Suprapubic skin (tissue), 4 donors: ENCODE measurements at regions not wholly inside any gene's neighbourhood (a gene's known extent, or its start where the extent isn't known, plus 50 kb on each side); places are given as distances from the start of the nearest gene placed in this dataset.
A peak's percentile ranks its signal among the peaks of the same experiment; 100 is the strongest.

ENCODE experiments used
- DNase-seq, 2 donors: peaks; one replicate each; pipeline ENCODE4 v3.0.0-alpha.2; 2019; ENCODE audit warnings: low spot score in 2 of 2
- H3K27ac ChIP-seq: fragments of 200-600 bp; sonication (generic); one replicate; pipeline ENCODE4 v1.5.1; 2019
- H3K27me3 ChIP-seq: fragments of 200-600 bp; sonication (generic); one replicate; pipeline ENCODE4 v1.5.1; 2019
- H3K36me3 ChIP-seq: fragments of 200-600 bp; sonication (generic); one replicate; pipeline ENCODE4 v1.5.1; 2019
- H3K4me1 ChIP-seq: fragments of 200-600 bp; sonication (generic); one replicate; pipeline ENCODE4 v1.5.1; 2019
- H3K4me3 ChIP-seq: fragments of 200-600 bp; sonication (generic); one replicate; pipeline ENCODE4 v1.5.1; 2019; ENCODE audit warnings: mild to moderate bottlenecking
- H3K9me3 ChIP-seq: fragments of 200-600 bp; sonication (generic); one replicate; pipeline ENCODE4 v1.5.1; 2019
- CTCF ChIP-seq, 2 donors: fragments of 200-600 bp in 1 of 2; fragments of 450-650 bp in 1 of 2; sonication (generic) in 1 of 2; IDR thresholded peaks; one replicate each; pipeline ENCODE4 v1.5.1; 2016 to 2019; ENCODE audit warnings: antibody characterized with exemption in 2 of 2, mild to moderate bottlenecking in 1 of 2, moderate library complexity in 1 of 2
- EP300 ChIP-seq: sonication (generic); formaldehyde crosslinking; IDR thresholded peaks from one replicate; pipeline ENCODE4 v1.6.1; 2017; ENCODE audit warnings: antibody characterized with exemption
- POLR2A ChIP-seq, 2 donors: fragments of 450-650 bp; IDR thresholded peaks; one replicate each; pipeline ENCODE4 v1.6.1; 2017; ENCODE audit warnings: antibody characterized with exemption in 2 of 2, mild to moderate bottlenecking in 2 of 2, moderate library complexity in 2 of 2
- POLR2AphosphoS5 ChIP-seq, 3 donors: sonication (generic); formaldehyde crosslinking; IDR thresholded peaks; one replicate each; pipeline ENCODE4 v1.6.1; 2017; ENCODE audit warnings: antibody characterized with exemption in 3 of 3
- WGBS: methylation state at CpG from one replicate; pipeline ENCODE4 v1.1.5; 2018; 5-methylcytosine and 5-hydroxymethylcytosine counted together

- no peaks in the 10 kb centered on the region for H3K27me3 ChIP-seq
- no peaks in the 10 kb centered on the region for H3K36me3 ChIP-seq
- H3K4me1 ChIP-seq, result no peaks in the 10 kb centered on the region
- no peak for TF ChIP-seq CTCF (IDR thresholded peaks at IDR 0.05)
- no peak for TF ChIP-seq EP300
- no peak for TF ChIP-seq POLR2AphosphoS5 (IDR thresholded peaks at IDR 0.05)
- TF ChIP-seq POLR2A (IDR thresholded peaks at IDR 0.05), result no peak
- H3K4me3 ChIP-seq, result no peak overlapping the region
- H3K9me3 ChIP-seq, result no peaks in the 10 kb centered on the region
- 76% methylated on average over 7 of the region's 7 CpGs for WGBS
- H3K27ac ChIP-seq, result no peak overlapping the region
- no peak for DNase-seq
Observed at GRCh38 chr12:66859751-66860440, 181.0 kb upstream of the GRIP1 start.

GRCh38 chr12:66860752-66861750 is 182.2 kb upstream of the GRIP1 start:
- peak in 1 of 2 donors; percentile 62 for DNase-seq
- 41% methylated on average over 5 of the region's 5 CpGs for WGBS

GRCh38 chr12:66862356-66862985 is 183.6 kb upstream of the GRIP1 start:
- Histone ChIP-seq H3K4me1 (no peaks in the 10 kb centered on the region), H3K27me3 (no peaks in the 10 kb centered on the region), H3K27ac (no peak overlapping the region), H3K4me3 (no peak overlapping the region), H3K9me3 (no peaks in the 10 kb centered on the region), H3K36me3 (no peaks in the 10 kb centered on the region)
- TF ChIP-seq EP300 (no peak), POLR2AphosphoS5 (IDR thresholded peaks at IDR 0.05) (no peak), CTCF (IDR thresholded peaks at IDR 0.05) (no peak), POLR2A (IDR thresholded peaks at IDR 0.05) (no peak)
- DNase-seq, result no peak
- 75% methylated on average over 3 of the region's 3 CpGs for WGBS

More at GRCh38 chr12:66860752-66861750, 182.2 kb upstream of the GRIP1 start:
- H3K36me3 ChIP-seq, result no peaks in the 10 kb centered on the region
- TF ChIP-seq EP300 (no peak), CTCF (IDR thresholded peaks at IDR 0.05) (peak; percentile 59 to 82)
- no peaks in the 10 kb centered on the region for H3K4me1 ChIP-seq
- H3K9me3 ChIP-seq, result no peaks in the 10 kb centered on the region
- no peak overlapping the region for H3K4me3 ChIP-seq
- no peak overlapping the region for H3K27ac ChIP-seq
- no peaks in the 10 kb centered on the region for H3K27me3 ChIP-seq

- Histone ChIP-seq H3K4me1 (no peaks in the 10 kb centered on the region), H3K9me3 (no peaks in the 10 kb centered on the region), H3K4me3 (no peak overlapping the region), H3K27me3 (no peaks in the 10 kb centered on the region), H3K36me3 (no peaks in the 10 kb centered on the region), H3K27ac (no peak overlapping the region)
- TF ChIP-seq CTCF (IDR thresholded peaks at IDR 0.05) (no peak), POLR2AphosphoS5 (IDR thresholded peaks at IDR 0.05) (no peak), EP300 (no peak), POLR2A (IDR thresholded peaks at IDR 0.05) (no peak)
- DNase-seq, result no peak
- WGBS, result 53% methylated on average over 1 of the region's 1 CpG
Observed at GRCh38 chr12:66863276-66863675, 184.4 kb upstream of the GRIP1 start.

- DNase-seq, result no peak
- no peak overlapping the region for H3K27ac ChIP-seq
- no peaks in the 10 kb centered on the region for H3K9me3 ChIP-seq
- H3K4me1 ChIP-seq, result no peaks in the 10 kb centered on the region
- H3K36me3 ChIP-seq, result no peaks in the 10 kb centered on the region
- no peak overlapping the region for H3K4me3 ChIP-seq
- TF ChIP-seq POLR2A (IDR thresholded peaks at IDR 0.05) (no peak), EP300 (no peak), POLR2AphosphoS5 (IDR thresholded peaks at IDR 0.05) (no peak), CTCF (IDR thresholded peaks at IDR 0.05) (no peak)
- H3K27me3 ChIP-seq, result no peaks in the 10 kb centered on the region
Observed at GRCh38 chr12:66877925-66878324, 199.0 kb upstream of the GRIP1 start.
